Thoracic aorta (tissue), 2 donors: ENCODE measurements at regions not wholly inside any gene's neighbourhood (a gene's known extent, or its start where the extent isn't known, plus 50 kb on each side); places are given as distances from the start of the nearest gene placed in this dataset.

Experiments used
- ATAC-seq: fragments of 150-250 bp; one replicate; pipeline ENCODE4 v1.8.0; 2017; ENCODE audit warnings: low read depth; ENCODE audit not compliant: insufficient number of reproducible peaks, low FRiP score
- DNase-seq: peaks from one replicate; pipeline ENCODE4 v3.0.0-alpha.2; 2020; ENCODE audit warnings: low spot score
- H3K27ac ChIP-seq, 2 donors: fragments of 200-600 bp; sonication (generic); 1 replicate in 1 of 2; 2 replicates in 1 of 2; pipeline ENCODE4 v1.5.1; 2016; ENCODE audit warnings: mild to moderate bottlenecking in 2 of 2, moderate library complexity in 2 of 2
- H3K27me3 ChIP-seq: fragments of 200-600 bp; sonication (generic); replicated peaks from 2 replicates; pipeline ENCODE4 v1.6.0; 2016; ENCODE audit warnings: mild to moderate bottlenecking; ENCODE audit not compliant: insufficient read depth
- H3K36me3 ChIP-seq: fragments of 200-600 bp; sonication (generic); one replicate; pipeline ENCODE4 v1.5.1; 2016
- H3K4me1 ChIP-seq, 2 donors: fragments of 200-600 bp; sonication (generic); 1 replicate in 1 of 2; 2 replicates in 1 of 2; pipeline versions ENCODE4 v1.5.1 to v1.6.0; 2016; ENCODE audit warnings: low read depth in 2 of 2, mild to moderate bottlenecking in 1 of 2; ENCODE audit not compliant: control insufficient read depth in 1 of 2
- H3K4me3 ChIP-seq: fragments of 200-600 bp; sonication (generic); 2 replicates; pipeline ENCODE4 v1.5.1; 2016; ENCODE audit warnings: mild to moderate bottlenecking
- H3K9me3 ChIP-seq: fragments of 200-600 bp; sonication (generic); 2 replicates; pipeline ENCODE4 v1.5.1; 2016
- CTCF ChIP-seq: fragments of 200-600 bp; sonication (generic); IDR thresholded peaks from one replicate; pipeline ENCODE4 v1.5.1; 2019; ENCODE audit warnings: antibody characterized with exemption

GRCh38 chr2:228681979-228682378, 500.5 kb upstream of the SPHKAP start:
- ATAC-seq, result no peak
- H3K4me1 ChIP-seq, result no peaks in the 10 kb centered on the region

GRCh38 chr2:228681426-228681825, 499.9 kb upstream of the SPHKAP start:
- ATAC-seq (peak; percentile 34), DNase-seq (no peak)
- TF ChIP-seq CTCF, result peak; percentile 63
- Histone ChIP-seq H3K4me3 (no peak overlapping the region), H3K27ac (no peak overlapping the region), H3K36me3 (no peaks in the 10 kb centered on the region), H3K9me3 (no peaks in the 10 kb centered on the region), H3K4me1 (no peaks in the 10 kb centered on the region), H3K27me3 (no peaks in the 10 kb centered on the region)

More at GRCh38 chr2:228681979-228682378, 500.5 kb upstream of the SPHKAP start:
- Histone ChIP-seq H3K9me3 (no peaks in the 10 kb centered on the region), H3K4me3 (no peak overlapping the region), H3K36me3 (no peaks in the 10 kb centered on the region), H3K27me3 (no peaks in the 10 kb centered on the region), H3K27ac (no peak overlapping the region)
- TF ChIP-seq CTCF, result no peak
- DNase-seq, result no peak

- ATAC-seq, result no peak
- DNase-seq, result no peak
- Histone ChIP-seq H3K4me3 (no peak overlapping the region), H3K9me3 (no peaks in the 10 kb centered on the region), H3K4me1 (peaks cover 0 to 4% of the 10 kb centered on the region in 2 donors), H3K36me3 (no peaks in the 10 kb centered on the region), H3K27me3 (no peaks in the 10 kb centered on the region), H3K27ac (no peak overlapping the region)
- TF ChIP-seq CTCF, result no peak
These were observed 496.6 kb upstream of the SPHKAP start for GRCh38 chr2:228678110-228678509.

GRCh38 chr2:228675646-228676045, 494.2 kb upstream of the SPHKAP start:
- Histone ChIP-seq H3K4me3 (no peak overlapping the region), H3K27me3 (no peaks in the 10 kb centered on the region), H3K9me3 (no peaks in the 10 kb centered on the region), H3K36me3 (no peaks in the 10 kb centered on the region), H3K27ac (no peak overlapping the region), H3K4me1 (peaks cover 0 to 4% of the 10 kb centered on the region in 2 donors)
- ATAC-seq (no peak), DNase-seq (no peak)
- TF ChIP-seq CTCF, result no peak

GRCh38 chr2:228675091-228675490, 493.6 kb upstream of the SPHKAP start:
- Histone ChIP-seq H3K36me3 (no peaks in the 10 kb centered on the region), H3K4me1 (peaks cover 0 to 5% of the 10 kb centered on the region in 2 donors), H3K4me3 (no peak overlapping the region), H3K27ac (no peak overlapping the region), H3K9me3 (no peaks in the 10 kb centered on the region), H3K27me3 (no peaks in the 10 kb centered on the region)
- ATAC-seq, result peak; percentile 73
- no peak for DNase-seq
- no peak for TF ChIP-seq CTCF
